Tibial nerve (tissue), 4 donors: ENCODE measurements at regions not wholly inside any gene's neighbourhood (a gene's known extent, or its start where the extent isn't known, plus 50 kb on each side); places are given as distances from the start of the nearest gene placed in this dataset.

Source experiments
- DNase-seq, 2 donors: peaks; one replicate each; pipeline ENCODE4 v3.0.0-alpha.2; 2019; ENCODE audit warnings: low spot score in 2 of 2
- H3K27ac ChIP-seq, 4 donors: fragments of 200-600 bp; sonication (generic) in 3 of 4; one replicate each; pipeline ENCODE4 v1.5.1; 2017 to 2019; ENCODE audit warnings: mild to moderate bottlenecking in 1 of 4
- H3K27me3 ChIP-seq, 2 donors: fragments of 200-600 bp; sonication (generic) in 1 of 2; one replicate each; pipeline versions ENCODE4 v1.5.1 to v1.6.0; 2017 to 2019
- H3K36me3 ChIP-seq, 3 donors: fragments of 200-600 bp; sonication (generic); one replicate each; pipeline ENCODE4 v1.5.1; 2018 to 2019
- H3K4me1 ChIP-seq, 4 donors: fragments of 200-600 bp; sonication (generic) in 3 of 4; one replicate each; pipeline ENCODE4 v1.5.1; 2017 to 2019
- H3K4me3 ChIP-seq, 4 donors: fragments of 200-600 bp; sonication (generic) in 3 of 4; one replicate each; pipeline ENCODE4 v1.5.1; 2017 to 2019; ENCODE audit warnings: mild to moderate bottlenecking in 1 of 4, moderate library complexity in 1 of 4
- H3K9me3 ChIP-seq, 4 donors: fragments of 200-600 bp; sonication (generic) in 3 of 4; one replicate each; pipeline ENCODE4 v1.5.1; 2017 to 2019
- CTCF ChIP-seq, 5 experiments: fragments of 200-600 bp in 3 of 5; fragments of 450-650 bp in 2 of 5; sonication (generic) in 3 of 5; IDR thresholded peaks; one replicate each; pipeline ENCODE4 v1.5.1; 2016 to 2019; ENCODE audit warnings: antibody characterized with exemption in 5 of 5, mild to moderate bottlenecking in 3 of 5, moderate library complexity in 2 of 5
- EP300 ChIP-seq, 2 donors: sonication (generic); formaldehyde crosslinking; IDR thresholded peaks; one replicate each; pipeline ENCODE4 v1.6.1; 2017; ENCODE audit warnings: antibody characterized with exemption in 2 of 2, mild to moderate bottlenecking in 1 of 2
- POLR2A ChIP-seq, 2 donors: fragments of 450-650 bp; IDR thresholded peaks; one replicate each; pipeline ENCODE4 v1.6.1; 2017; ENCODE audit warnings: antibody characterized with exemption in 2 of 2, mild to moderate bottlenecking in 2 of 2, moderate library complexity in 2 of 2
- WGBS, 2 donors: methylation state at CpG; one replicate each; pipeline ENCODE4 v1.1.5; 2018; 5-methylcytosine and 5-hydroxymethylcytosine counted together

GRCh38 chr17:21522755-21523336, 146.7 kb downstream of the KCNJ12 start:
- Histone ChIP-seq H3K9me3 (no peaks in the 10 kb centered on the region), H3K27me3 (no peaks in the 10 kb centered on the region), H3K4me3 (no peak overlapping the region), H3K36me3 (no peaks in the 10 kb centered on the region), H3K27ac (no peak overlapping the region), H3K4me1 (no peaks in the 10 kb centered on the region)
- 80 to 82% methylated on average over 8 of the region's 8 CpGs for WGBS, 2 donors
- TF ChIP-seq CTCF (IDR thresholded peaks at IDR 0.05) (no peak), POLR2A (IDR thresholded peaks at IDR 0.05) (no peak), EP300 (IDR thresholded peaks at IDR 0.05) (no peak)
- DNase-seq: no peak

- Histone ChIP-seq H3K9me3 (no peaks in the 10 kb centered on the region), H3K4me3 (no peak overlapping the region), H3K36me3 (no peaks in the 10 kb centered on the region), H3K27ac (no peak overlapping the region), H3K4me1 (no peaks in the 10 kb centered on the region), H3K27me3 (no peaks in the 10 kb centered on the region)
- 53 to 68% methylated on average over 7 of the region's 7 CpGs for WGBS, 2 donors
- TF ChIP-seq POLR2A (IDR thresholded peaks at IDR 0.05): no peak
- no peak for TF ChIP-seq CTCF (IDR thresholded peaks at IDR 0.05)
- TF ChIP-seq EP300 (IDR thresholded peaks at IDR 0.05): no peak
- no peak for DNase-seq
These were observed 147.5 kb downstream of the KCNJ12 start for GRCh38 chr17:21523497-21524210.

GRCh38 chr17:21524211-21524591, 148.0 kb downstream of the KCNJ12 start:
- TF ChIP-seq EP300 (IDR thresholded peaks at IDR 0.05) (no peak), POLR2A (IDR thresholded peaks at IDR 0.05) (no peak), CTCF (IDR thresholded peaks at IDR 0.05) (no peak)
- 51 to 67% methylated on average over 12 of the region's 12 CpGs for WGBS, 2 donors
- Histone ChIP-seq H3K4me1 (no peaks in the 10 kb centered on the region), H3K27me3 (no peaks in the 10 kb centered on the region), H3K27ac (no peak overlapping the region), H3K4me3 (no peak overlapping the region), H3K36me3 (no peaks in the 10 kb centered on the region), H3K9me3 (no peaks in the 10 kb centered on the region)
- no peak for DNase-seq

GRCh38 chr17:21525464-21526130, 149.4 kb downstream of the KCNJ12 start:
- Histone ChIP-seq H3K4me3 (no peak overlapping the region), H3K27ac (no peak overlapping the region), H3K27me3 (no peaks in the 10 kb centered on the region), H3K36me3 (no peaks in the 10 kb centered on the region), H3K9me3 (no peaks in the 10 kb centered on the region), H3K4me1 (no peaks in the 10 kb centered on the region)
- no peak for DNase-seq
- no peak for TF ChIP-seq CTCF (IDR thresholded peaks at IDR 0.05)
- no peak for TF ChIP-seq POLR2A (IDR thresholded peaks at IDR 0.05)
- no peak for TF ChIP-seq EP300 (IDR thresholded peaks at IDR 0.05)
- 80 to 81% methylated on average over 8 of the region's 8 CpGs for WGBS, 2 donors

GRCh38 chr17:21528031-21528695, 152.0 kb downstream of the KCNJ12 start:
- Histone ChIP-seq H3K4me3 (no peak overlapping the region), H3K36me3 (peaks cover 0 to 14% (median 0%) of the 10 kb centered on the region in 3 donors), H3K4me1 (no peaks in the 10 kb centered on the region), H3K27me3 (no peaks in the 10 kb centered on the region), H3K27ac (no peak overlapping the region), H3K9me3 (no peaks in the 10 kb centered on the region)
- TF ChIP-seq CTCF (IDR thresholded peaks at IDR 0.05) (no peak), POLR2A (IDR thresholded peaks at IDR 0.05) (no peak), EP300 (IDR thresholded peaks at IDR 0.05) (no peak)
- DNase-seq: no peak
- WGBS, 2 donors: 73 to 77% methylated on average over 9 of the region's 9 CpGs
